Adipocyte (in vitro differentiated cells): ENCODE measurements at regions not wholly inside any gene's neighbourhood (a gene's known extent, or its start where the extent isn't known, plus 50 kb on each side); places are given as distances from the start of the nearest gene placed in this dataset.

Source experiments
- DNase-seq: peaks from one replicate; pipeline ENCODE4 v3.0.0-alpha.2; 2015; ENCODE audit warnings: low read depth
- H3K27me3 ChIP-seq: replicated peaks from 2 replicates; pipeline ENCODE4 v1.7.0; 2013; ENCODE audit warnings: mild to moderate bottlenecking, low read length, moderate library complexity; ENCODE audit not compliant: control insufficient read depth, insufficient read depth
- H3K36me3 ChIP-seq: 2 replicates; pipeline ENCODE4 v1.7.0; 2013; ENCODE audit warnings: low read length, mild to moderate bottlenecking, moderate library complexity; ENCODE audit not compliant: control insufficient read depth, insufficient read depth, severe bottlenecking
- H3K4me1 ChIP-seq: 2 replicates; pipeline ENCODE4 v1.7.0; 2013; ENCODE audit warnings: mild to moderate bottlenecking, low read length, moderate library complexity; ENCODE audit not compliant: control insufficient read depth, insufficient read depth
- H3K4me3 ChIP-seq: 2 replicates; pipeline ENCODE4 v1.7.0; 2013; ENCODE audit warnings: mild to moderate bottlenecking, low read length, moderate library complexity
- H3K9ac ChIP-seq: 2 replicates; pipeline ENCODE4 v1.7.0; 2013; ENCODE audit warnings: mild to moderate bottlenecking, low read length, moderate library complexity
- H3K9me3 ChIP-seq: 2 replicates; pipeline ENCODE4 v1.7.0; 2013; ENCODE audit warnings: mild to moderate bottlenecking, low read length, moderate library complexity; ENCODE audit not compliant: control insufficient read depth

GRCh38 chr10:85532773-85533172 is 833.8 kb downstream of the GRID1 start:
- H3K9me3 ChIP-seq, result peaks cover 15% of the 10 kb centered on the region
- no peak overlapping the region for H3K9ac ChIP-seq
- H3K4me1 ChIP-seq, result no peaks in the 10 kb centered on the region
- no peak overlapping the region for H3K4me3 ChIP-seq
- no peaks in the 10 kb centered on the region for H3K36me3 ChIP-seq
- no peak for DNase-seq
- no peaks in the 10 kb centered on the region for H3K27me3 ChIP-seq

- no peak for DNase-seq
- Histone ChIP-seq H3K9ac (no peak overlapping the region), H3K9me3 (peaks cover 9% of the 10 kb centered on the region), H3K36me3 (no peaks in the 10 kb centered on the region), H3K4me1 (no peaks in the 10 kb centered on the region), H3K27me3 (no peaks in the 10 kb centered on the region), H3K4me3 (no peak overlapping the region)
Observed at GRCh38 chr10:85535926-85536325, 830.7 kb downstream of the GRID1 start.

- Histone ChIP-seq H3K27me3 (no peaks in the 10 kb centered on the region), H3K36me3 (no peaks in the 10 kb centered on the region), H3K4me3 (no peak overlapping the region), H3K9ac (no peak overlapping the region), H3K4me1 (no peaks in the 10 kb centered on the region), H3K9me3 (peaks cover 9% of the 10 kb centered on the region)
- DNase-seq, result no peak
Observed at GRCh38 chr10:85537561-85537960, 829.0 kb downstream of the GRID1 start.

GRCh38 chr10:85538601-85539000 is 828.0 kb downstream of the GRID1 start:
- Histone ChIP-seq H3K9ac (no peak overlapping the region), H3K4me1 (no peaks in the 10 kb centered on the region), H3K4me3 (no peak overlapping the region), H3K27me3 (no peaks in the 10 kb centered on the region), H3K36me3 (no peaks in the 10 kb centered on the region), H3K9me3 (peaks cover 9% of the 10 kb centered on the region)
- no peak for DNase-seq

GRCh38 chr10:85542152-85542551 is 824.4 kb downstream of the GRID1 start:
- DNase-seq, result no peak
- peaks cover under 1% of the 10 kb centered on the region for H3K9me3 ChIP-seq
- no peaks in the 10 kb centered on the region for H3K27me3 ChIP-seq
- H3K9ac ChIP-seq, result no peak overlapping the region
- H3K36me3 ChIP-seq, result no peaks in the 10 kb centered on the region
- H3K4me1 ChIP-seq, result no peaks in the 10 kb centered on the region
- H3K4me3 ChIP-seq, result no peak overlapping the region

GRCh38 chr10:85542936-85543730 is 823.5 kb downstream of the GRID1 start:
- Histone ChIP-seq H3K4me3 (no peak overlapping the region), H3K27me3 (no peaks in the 10 kb centered on the region), H3K4me1 (peaks cover 7% of the 10 kb centered on the region), H3K9me3 (no peaks in the 10 kb centered on the region), H3K9ac (no peak overlapping the region), H3K36me3 (no peaks in the 10 kb centered on the region)
- no peak for DNase-seq

GRCh38 chr10:85544956-85545355 is 821.6 kb downstream of the GRID1 start:
- no peaks in the 10 kb centered on the region for H3K9me3 ChIP-seq

GRCh38 chr10:85545874-85546273 is 820.7 kb downstream of the GRID1 start:
- DNase-seq, result no peak
- H3K4me1 ChIP-seq, result peaks cover 7% of the 10 kb centered on the region

More at GRCh38 chr10:85544956-85545355, 821.6 kb downstream of the GRID1 start:
- no peak overlapping the region for H3K9ac ChIP-seq
- no peak for DNase-seq
- no peaks in the 10 kb centered on the region for H3K27me3 ChIP-seq
- no peaks in the 10 kb centered on the region for H3K36me3 ChIP-seq
- H3K4me3 ChIP-seq, result no peak overlapping the region
- peaks cover 7% of the 10 kb centered on the region for H3K4me1 ChIP-seq

GRCh38 chr10:85547460-85548023 is 819.1 kb downstream of the GRID1 start:
- no peak for DNase-seq
- Histone ChIP-seq H3K4me1 (peaks cover 7% of the 10 kb centered on the region), H3K36me3 (no peaks in the 10 kb centered on the region)

More at GRCh38 chr10:85545874-85546273, 820.7 kb downstream of the GRID1 start:
- no peak overlapping the region for H3K9ac ChIP-seq
- H3K9me3 ChIP-seq, result no peaks in the 10 kb centered on the region
- H3K36me3 ChIP-seq, result no peaks in the 10 kb centered on the region
- no peak overlapping the region for H3K4me3 ChIP-seq
- H3K27me3 ChIP-seq, result no peaks in the 10 kb centered on the region

GRCh38 chr10:85548034-85548433 is 818.6 kb downstream of the GRID1 start:
- Histone ChIP-seq H3K27me3 (no peaks in the 10 kb centered on the region), H3K9me3 (no peaks in the 10 kb centered on the region), H3K36me3 (no peaks in the 10 kb centered on the region), H3K4me3 (no peak overlapping the region), H3K9ac (peak overlapping the region; percentile 10), H3K4me1 (peaks cover 7% of the 10 kb centered on the region)
- DNase-seq, result peak; percentile 4

More at GRCh38 chr10:85547460-85548023, 819.1 kb downstream of the GRID1 start:
- no peaks in the 10 kb centered on the region for H3K27me3 ChIP-seq
- peak overlapping the region; percentile 10 for H3K9ac ChIP-seq
- H3K4me3 ChIP-seq, result no peak overlapping the region
- H3K9me3 ChIP-seq, result no peaks in the 10 kb centered on the region
